ENCODE measurements at regions not wholly inside any gene's neighbourhood (a gene's known extent, or its start where the extent isn't known, plus 50 kb on each side); places are given as distances from the start of the nearest gene placed in this dataset.

GRCh38 chr5:73228052-73228451 is 55.1 kb downstream of the TMEM174 start:
- Histone ChIP-seq H3K18ac (ENCODE audit: insufficient read length, low read depth, low read length) (no peak overlapping the region), H3K27ac (ENCODE audit: insufficient read length, low read depth, low read length) (no peak overlapping the region), H2BK12ac (ENCODE audit: insufficient read length, low read depth, low read length) (no peak overlapping the region), H2AFZ (ENCODE audit: low read length) (no peak overlapping the region), H3K9ac (ENCODE audit: extremely low read depth, insufficient read length, low read length) (no peak overlapping the region), H4K8ac (replicated peaks; ENCODE audit: insufficient read length, low read depth, low read length) (no peak overlapping the region), H3K27me3 (ENCODE audit: insufficient read depth, low read length) (peaks cover 50% of the 10 kb centered on the region), H2AK5ac (ENCODE audit: insufficient read length, low read length) (no peak overlapping the region), H2BK120ac (ENCODE audit: low read depth, low read length, poor library complexity, severe bottlenecking) (no peak overlapping the region), H3K9me3 (ENCODE audit: control insufficient read depth, low read depth, low read length) (no peaks in the 10 kb centered on the region), H4K91ac (ENCODE audit: insufficient read length, low read depth, low read length) (no peak overlapping the region), H3K23ac (ENCODE audit: insufficient read length, low read depth, low read length) (no peak overlapping the region), H3K56ac (ENCODE audit: insufficient read length, low read depth, low read length) (no peak overlapping the region), H3T11ph (ENCODE audit: low read length) (no peak overlapping the region), H4K20me1 (ENCODE audit: control insufficient read depth, insufficient read depth, insufficient read length) (no peaks in the 10 kb centered on the region), H2BK15ac (ENCODE audit: low read depth, low read length) (no peak overlapping the region), H2BK5ac (ENCODE audit: insufficient read length, low read length) (no peak overlapping the region), H3K79me1 (ENCODE audit: insufficient read depth, low read depth, low read length, poor library complexity, severe bottlenecking) (no peaks in the 10 kb centered on the region), H2BK20ac (ENCODE audit: low read depth, low read length, poor library complexity, severe bottlenecking) (no peak overlapping the region), H3K14ac (ENCODE audit: insufficient read depth, low read length) (no peak overlapping the region), H4K5ac (ENCODE audit: insufficient read length, low read depth, low read length) (no peak overlapping the region), H3K79me2 (ENCODE audit: insufficient read depth, low read length) (no peaks in the 10 kb centered on the region), H3K23me2 (ENCODE audit: insufficient read length, low read depth, low read length, poor library complexity, severe bottlenecking) (peaks cover 6% of the 10 kb centered on the region), H3K4me2 (ENCODE audit: insufficient read depth, insufficient read length, low read length) (no peak overlapping the region), H3K4me1 (ENCODE audit: insufficient read depth, low read length) (no peaks in the 10 kb centered on the region), H3K4ac (ENCODE audit: low read depth, low read length) (no peak overlapping the region)
- WGBS (ENCODE audit: extremely low coverage, insufficient read length, low lambda C conversion rate) = no CpG with 5 or more reads among the region's 7 CpGs
- Mint-ChIP-seq H3K27ac (no peak overlapping the region), H3K36me3 (ENCODE audit: insufficient read depth in 1 of 3, low read depth in 3 of 3) (no peaks in the 10 kb centered on the region; a peak in 1 of 7 replicates), H3K4me1 (peaks cover 18 to 30% of the 10 kb centered on the region in 2 experiments), H3K9me3 (0 out of 5 replicates have a peak, but pooled peaks cover 0 to 2% of the 10 kb centered on the region in 2 experiments), H3K4me3 (no peak overlapping the region), H3K27me3 (ENCODE audit: low read depth) (peaks cover 99% of the 10 kb centered on the region)
- TF ChIP-seq CTCF (conservative IDR thresholded peaks at IDR 0.05) = no peak
- DNase-seq = no peak

Data from H9 (cell line).